Spleen (tissue), 11 donors: ENCODE measurements at regions not wholly inside any gene's neighbourhood (a gene's known extent, or its start where the extent isn't known, plus 50 kb on each side); places are given as distances from the start of the nearest gene placed in this dataset.

Source experiments
- DNase-seq: peaks from one replicate; pipeline ENCODE4 v3.0.0-alpha.2; 2020
- H3K27ac ChIP-seq, 8 donors: fragments of 200-600 bp; sonication (generic) in 7 of 8; 1 replicate in 4 of 8; 2 replicates in 4 of 8; pipeline versions ENCODE4 v1.5.0 to v1.8.0; 2016 to 2021; ENCODE audit warnings: inconsistent platforms in 4 of 8, mild to moderate bottlenecking in 4 of 8, moderate library complexity in 1 of 8
- H3K27me3 ChIP-seq, 7 donors: fragments of 200-600 bp; sonication (generic) in 6 of 7; replicated peaks in 1 of 7; 1 replicate in 4 of 7; 2 replicates in 3 of 7; pipeline versions ENCODE4 v1.5.0 to v1.8.0; 2016 to 2021; ENCODE audit warnings: inconsistent platforms in 3 of 7, mild to moderate bottlenecking in 1 of 7
- H3K36me3 ChIP-seq, 6 donors: fragments of 200-600 bp; sonication (generic) in 5 of 6; 1 replicate in 4 of 6; 2 replicates in 2 of 6; pipeline versions ENCODE4 v1.5.0 to v1.8.0; 2016 to 2021; ENCODE audit warnings: inconsistent platforms in 2 of 6
- H3K4me1 ChIP-seq, 6 donors: fragments of 200-600 bp; sonication (generic) in 5 of 6; 1 replicate in 3 of 6; 2 replicates in 3 of 6; pipeline versions ENCODE4 v1.5.0 to v1.8.0; 2016 to 2021; ENCODE audit warnings: inconsistent platforms in 3 of 6
- H3K4me3 ChIP-seq, 8 donors: fragments of 200-600 bp; sonication (generic) in 7 of 8; 1 replicate in 4 of 8; 2 replicates in 4 of 8; pipeline versions ENCODE4 v1.5.0 to v1.8.0; 2016 to 2021; ENCODE audit warnings: inconsistent platforms in 4 of 8, mild to moderate bottlenecking in 4 of 8, moderate library complexity in 2 of 8
- H3K9me3 ChIP-seq, 8 donors: fragments of 200-600 bp; sonication (generic) in 7 of 8; 1 replicate in 4 of 8; 2 replicates in 4 of 8; pipeline versions ENCODE4 v1.5.0 to v1.8.0; 2016 to 2021; ENCODE audit warnings: inconsistent platforms in 4 of 8
- POLR2A ChIP-seq, 3 donors: fragments of 450-650 bp; IDR thresholded peaks; one replicate each; pipeline ENCODE4 v1.5.1; 2017; ENCODE audit warnings: antibody characterized with exemption in 3 of 3, mild to moderate bottlenecking in 1 of 3
- POLR2AphosphoS5 ChIP-seq, 3 donors: sonication (generic); formaldehyde crosslinking; IDR thresholded peaks; one replicate each; pipeline ENCODE4 v1.5.1; 2017; ENCODE audit warnings: antibody characterized with exemption in 3 of 3
- WGBS, 5 donors: extraction: QIAGEN DNeasy Blood & Tissue Kit in 3 of 5; methylation state at CpG; one replicate each; pipeline versions ENCODE4 v1.1.5 to v1.1.7; 2013 to 2018; 5-methylcytosine and 5-hydroxymethylcytosine counted together
- intact Hi-C: fragments of 100-400 bp; cut with DNase I; formaldehyde crosslinking; loops from one replicate; pipeline ENCODE4 v1.15.0; 2023; ENCODE audit warnings: low total_unique reads
- TF ChIP-seq, protein P1 (sequence below), 11 experiments: fragments of 200-600 bp in 7 of 11; fragments of 450-650 bp in 4 of 11; sonication (generic) in 4 of 11; IDR thresholded peaks in 8 of 11; conservative IDR thresholded peaks in 3 of 11; 1 replicate in 7 of 11; 2 replicates in 4 of 11; pipeline versions ENCODE4 v1.4.0 to v1.8.0; 2016 to 2021; ENCODE audit warnings: antibody characterized with exemption in 11 of 11, inconsistent platforms in 4 of 11, mild to moderate bottlenecking in 1 of 11
- donor health status: healthy with polysubstance abuse.
- donor health status: DM: no; HTN: no; CAD: no; lungs with moderate emphysema.
- donor health status: DM: no; HTN: no; CAD: no.
- donor health status: Bipolar disorder and iron deficiency.
- donor health status: healthy.
- donor health status: DM: no; HTN: no; CAD: no.
- donor health status: DM: yes; HTN: yes; CAD: no.

DNA sequence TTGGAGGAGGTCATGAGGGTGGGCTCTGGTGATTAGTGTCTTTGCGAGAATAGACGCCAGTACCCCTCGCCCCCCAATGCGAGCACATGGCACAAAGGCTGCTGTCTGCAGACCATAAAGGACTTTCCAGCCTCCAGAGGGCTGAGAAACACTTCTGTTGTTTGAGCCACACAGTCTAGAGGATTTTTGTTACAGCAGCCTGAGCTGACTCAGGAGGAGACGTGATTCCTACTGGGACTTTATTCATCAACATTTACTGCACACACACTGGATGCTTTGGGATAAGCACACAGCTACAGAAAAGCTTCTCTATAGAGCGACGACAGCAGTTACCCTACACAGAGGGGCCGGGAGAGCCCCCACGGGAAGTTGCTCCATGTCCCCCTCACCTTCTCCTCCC lies 345.0 kb downstream of the CTTN start:
- 77 to 88% (median 80%) methylated on average over 9 of the region's 9 CpGs for WGBS, 5 donors

GRCh38 chr11:70743941-70744351 lies 345.6 kb downstream of the CTTN start:
- intact Hi-C loops = no loop called here
- Histone ChIP-seq H3K9me3 (peaks cover 0 to 4% (median 0%) of the 10 kb centered on the region in 8 donors), H3K4me3 (no peak overlapping the region), H3K27me3 (peaks cover 0 to 52% (median 0%) of the 10 kb centered on the region in 7 donors), H3K4me1 (no peaks in the 10 kb centered on the region), H3K36me3 (no peaks in the 10 kb centered on the region), H3K27ac (no peak overlapping the region)
- 77 to 87% (median 84%) methylated on average over 6 to 9 of the region's 9 CpGs for WGBS, 5 donors
- TF ChIP-seq POLR2A (IDR thresholded peaks at IDR 0.05) (no peak), POLR2AphosphoS5 (IDR thresholded peaks at IDR 0.05) (no peak)
- no peak for DNase-seq

More for the DNA sequence above, 345.0 kb downstream of the CTTN start:
- H3K27me3 ChIP-seq = peaks cover 0 to 52% (median 0%) of the 10 kb centered on the region in 7 donors
- no peak for TF ChIP-seq POLR2AphosphoS5 (IDR thresholded peaks at IDR 0.05)
- no peak for TF ChIP-seq POLR2A (IDR thresholded peaks at IDR 0.05)
- TF ChIP-seq, protein P1, sequence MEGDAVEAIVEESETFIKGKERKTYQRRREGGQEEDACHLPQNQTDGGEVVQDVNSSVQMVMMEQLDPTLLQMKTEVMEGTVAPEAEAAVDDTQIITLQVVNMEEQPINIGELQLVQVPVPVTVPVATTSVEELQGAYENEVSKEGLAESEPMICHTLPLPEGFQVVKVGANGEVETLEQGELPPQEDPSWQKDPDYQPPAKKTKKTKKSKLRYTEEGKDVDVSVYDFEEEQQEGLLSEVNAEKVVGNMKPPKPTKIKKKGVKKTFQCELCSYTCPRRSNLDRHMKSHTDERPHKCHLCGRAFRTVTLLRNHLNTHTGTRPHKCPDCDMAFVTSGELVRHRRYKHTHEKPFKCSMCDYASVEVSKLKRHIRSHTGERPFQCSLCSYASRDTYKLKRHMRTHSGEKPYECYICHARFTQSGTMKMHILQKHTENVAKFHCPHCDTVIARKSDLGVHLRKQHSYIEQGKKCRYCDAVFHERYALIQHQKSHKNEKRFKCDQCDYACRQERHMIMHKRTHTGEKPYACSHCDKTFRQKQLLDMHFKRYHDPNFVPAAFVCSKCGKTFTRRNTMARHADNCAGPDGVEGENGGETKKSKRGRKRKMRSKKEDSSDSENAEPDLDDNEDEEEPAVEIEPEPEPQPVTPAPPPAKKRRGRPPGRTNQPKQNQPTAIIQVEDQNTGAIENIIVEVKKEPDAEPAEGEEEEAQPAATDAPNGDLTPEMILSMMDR (IDR thresholded peaks at IDR 0.05 in 8 of 11, conservative IDR thresholded peaks at IDR 0.05 in 3 of 11) = no peak
- H3K27ac ChIP-seq = no peak overlapping the region
- no peak overlapping the region for H3K4me3 ChIP-seq
- no peaks in the 10 kb centered on the region for H3K9me3 ChIP-seq
- no peak for DNase-seq
- no peaks in the 10 kb centered on the region for H3K36me3 ChIP-seq
- no peaks in the 10 kb centered on the region for H3K4me1 ChIP-seq
- intact Hi-C loops = no loop called here

DNA sequence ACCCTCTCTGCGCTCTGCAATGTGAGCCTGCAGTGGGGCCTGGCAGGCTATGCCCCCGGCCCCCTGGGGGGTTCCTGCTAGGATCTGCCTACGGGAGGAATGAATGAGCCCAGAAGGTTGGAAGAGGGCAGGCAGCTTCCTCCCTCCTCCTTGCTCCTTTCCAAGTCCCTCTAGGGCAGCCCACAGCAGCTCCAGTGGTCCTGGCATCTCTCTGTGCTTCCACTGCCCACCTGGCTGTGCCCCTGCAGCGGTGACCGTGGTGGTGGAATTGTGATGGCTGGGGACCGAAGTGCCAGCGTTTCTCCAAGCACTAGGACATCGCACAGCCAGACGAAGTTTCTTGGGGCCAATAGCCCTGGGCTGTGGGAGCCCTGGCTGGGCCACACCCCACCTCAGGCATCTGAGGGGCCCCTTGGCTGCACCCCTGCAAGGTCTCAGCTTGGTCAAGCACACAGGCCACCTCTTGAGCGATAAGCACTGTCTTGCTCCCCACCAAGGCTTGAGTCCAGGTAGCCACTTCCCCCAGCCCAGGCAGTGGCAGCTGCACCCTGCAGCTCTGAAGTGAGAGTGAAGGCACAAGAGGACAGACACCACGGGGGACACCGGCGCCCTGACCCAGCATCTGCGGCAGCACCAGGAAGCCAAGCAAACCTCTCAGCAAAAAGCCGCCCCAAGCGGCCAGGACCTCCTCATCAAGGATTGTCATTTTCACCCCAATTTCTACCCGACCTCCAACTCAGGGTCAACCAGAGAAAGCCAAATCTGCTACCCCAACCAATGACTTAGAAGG lies 346.3 kb downstream of the CTTN start:
- H3K36me3 ChIP-seq = no peaks in the 10 kb centered on the region
- no peak overlapping the region for H3K4me3 ChIP-seq
- WGBS, 5 donors = 77 to 91% (median 87%) methylated on average over 10 to 17 of the region's 17 CpGs
- intact Hi-C loops = no loop called here
- no peak for DNase-seq
- H3K4me1 ChIP-seq = no peaks in the 10 kb centered on the region
- peaks cover 0 to 10% (median 2%) of the 10 kb centered on the region in 8 donors for H3K9me3 ChIP-seq
- TF ChIP-seq POLR2AphosphoS5 (IDR thresholded peaks at IDR 0.05) (no peak), POLR2A (IDR thresholded peaks at IDR 0.05) (no peak)
- TF ChIP-seq, protein P1 (IDR thresholded peaks at IDR 0.05 in 8 of 11, conservative IDR thresholded peaks at IDR 0.05 in 3 of 11) = no peak
- peaks cover 0 to 52% (median 0%) of the 10 kb centered on the region in 7 donors for H3K27me3 ChIP-seq
- no peak overlapping the region for H3K27ac ChIP-seq

DNA sequence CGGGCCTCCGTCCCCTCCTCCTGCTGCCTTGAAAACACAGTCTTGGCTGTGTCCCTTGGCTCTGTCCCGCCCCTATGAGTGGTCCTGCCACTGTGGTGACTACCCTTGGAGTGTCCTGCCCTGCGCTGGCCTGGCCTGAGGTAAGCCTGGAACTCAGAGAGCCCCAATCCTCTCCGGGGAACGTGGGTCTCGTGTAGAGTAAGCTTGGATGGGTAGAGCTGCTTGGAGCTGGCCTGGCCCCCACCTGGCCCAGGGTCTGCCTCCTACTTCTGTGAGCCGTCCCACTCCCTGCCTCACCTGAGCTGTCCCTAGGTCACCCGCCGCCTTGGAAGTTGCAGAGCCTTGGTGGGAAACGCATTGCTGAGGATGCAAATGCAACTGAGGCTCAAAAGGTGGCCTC lies 347.1 kb downstream of the CTTN start:
- H3K27me3 ChIP-seq = peaks cover 0 to 52% (median 0%) of the 10 kb centered on the region in 7 donors
- no peak overlapping the region for H3K27ac ChIP-seq
- H3K9me3 ChIP-seq = peaks cover 0 to 19% (median 11%) of the 10 kb centered on the region in 8 donors
- no peak overlapping the region for H3K4me3 ChIP-seq
- 85 to 91% (median 88%) methylated on average over 9 to 11 of the region's 11 CpGs for WGBS, 5 donors
- no peak for TF ChIP-seq POLR2AphosphoS5 (IDR thresholded peaks at IDR 0.05)
- TF ChIP-seq POLR2A (IDR thresholded peaks at IDR 0.05) = no peak
- TF ChIP-seq, protein P1 (IDR thresholded peaks at IDR 0.05 in 8 of 11, conservative IDR thresholded peaks at IDR 0.05 in 3 of 11) = no peak
- no peaks in the 10 kb centered on the region for H3K4me1 ChIP-seq
- H3K36me3 ChIP-seq = no peaks in the 10 kb centered on the region
- peak; percentile 64 for DNase-seq
- intact Hi-C loops = no loop called here
